ENCODE measurements at regions not wholly inside any gene's neighbourhood (a gene's known extent, or its start where the extent isn't known, plus 50 kb on each side); places are given as distances from the start of the nearest gene placed in this dataset.
A peak's percentile ranks its signal among the peaks of the same experiment; 100 is the strongest.

DNA sequence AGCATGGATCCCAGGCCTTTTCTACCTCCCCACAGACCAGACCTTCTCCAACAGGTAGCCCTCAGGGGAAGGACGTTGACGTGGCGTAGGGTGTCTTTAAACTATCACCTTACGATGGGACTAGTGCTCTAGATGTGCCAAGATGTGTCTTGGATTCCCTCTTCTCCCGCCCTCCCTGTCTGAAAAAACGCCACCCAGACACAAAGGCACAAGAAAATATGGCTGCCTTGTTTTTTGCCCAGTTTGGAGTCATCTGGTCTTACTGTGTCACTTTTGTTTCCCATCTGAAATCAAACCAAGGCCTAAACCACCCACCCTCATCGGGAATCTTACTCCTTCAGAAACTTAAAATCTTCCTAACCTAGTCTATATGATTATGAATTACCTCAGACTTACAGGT is 235.4 kb downstream of the OR13H1 start:
- DNase-seq (ENCODE audit: low spot score), result no peak

DNA sequence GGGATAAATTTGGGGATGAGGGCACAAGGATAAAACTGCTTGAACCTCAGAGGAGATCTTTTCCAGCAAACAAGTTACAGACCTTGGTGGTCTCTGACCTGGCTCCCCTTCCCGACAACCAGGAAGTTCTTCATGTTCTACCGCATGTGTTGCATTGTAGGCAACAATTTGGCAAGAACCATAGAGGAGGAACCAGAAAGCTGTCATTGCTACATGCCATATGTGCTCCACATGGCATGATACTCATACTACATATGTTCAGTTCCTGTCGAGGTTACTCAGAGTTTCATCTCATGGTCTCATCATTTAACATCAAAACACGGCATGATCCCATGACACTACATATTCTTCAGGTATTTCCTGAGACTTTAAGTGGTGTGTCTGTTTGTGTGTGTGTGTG is 235.9 kb downstream of the OR13H1 start:
- no peak for DNase-seq (ENCODE audit: low spot score)

DNA sequence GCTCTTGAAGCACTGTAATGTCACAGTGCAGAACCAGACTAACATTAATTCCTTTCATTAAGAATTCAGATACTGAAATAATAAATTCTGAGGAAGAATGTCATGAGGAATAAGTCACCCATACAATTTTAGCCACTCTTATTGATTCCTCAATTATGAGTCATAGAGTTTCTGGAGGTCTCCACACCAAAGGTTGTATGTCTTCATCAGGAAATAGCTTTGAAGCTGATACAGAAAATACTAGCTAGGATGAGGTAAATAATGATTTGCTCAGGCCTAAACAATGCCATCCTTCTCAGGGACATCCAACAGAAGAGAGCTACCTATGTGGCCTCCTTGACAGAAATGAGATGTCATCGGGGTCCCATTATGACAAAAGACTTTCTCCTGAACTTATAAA is 238.8 kb downstream of the OR13H1 start:
- no peak for DNase-seq (ENCODE audit: low spot score)

DNA sequence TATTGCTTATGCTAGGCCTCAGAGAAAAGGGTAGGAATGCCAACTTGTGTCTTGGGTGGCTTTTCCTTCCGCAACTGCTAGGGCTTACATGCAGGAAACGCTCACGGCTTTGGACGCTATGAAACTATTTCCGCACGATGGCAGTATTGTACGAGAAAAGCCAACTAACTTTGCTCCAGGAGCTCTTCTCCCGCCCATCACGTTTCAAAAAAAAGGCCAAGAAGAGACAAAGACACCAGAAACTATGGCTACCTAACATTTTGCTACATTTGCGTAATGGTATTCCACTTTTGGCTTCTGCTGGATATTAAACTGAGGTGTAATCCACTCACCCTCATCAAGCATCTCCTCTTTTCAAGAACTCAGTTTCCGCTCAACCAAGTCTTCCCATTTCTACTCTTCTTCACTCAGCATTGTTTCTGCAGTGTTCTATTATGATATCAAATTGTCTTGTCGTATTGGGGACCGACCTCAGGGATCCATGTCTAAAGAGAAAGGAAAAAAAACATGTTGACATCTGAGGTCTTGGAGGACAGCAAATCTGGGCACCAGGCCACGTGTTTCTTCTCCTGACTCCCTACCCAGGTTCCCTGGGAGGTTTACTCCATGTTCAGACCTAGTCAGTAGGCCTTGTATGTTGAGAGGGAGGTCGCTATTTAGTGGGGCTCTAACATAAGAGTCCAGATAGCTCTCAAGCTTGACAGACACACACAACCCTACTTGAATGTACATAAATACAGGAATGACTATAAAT is 239.4 kb upstream of the STK26 start:
- DNase-seq (ENCODE audit: low spot score), result no peak

DNA sequence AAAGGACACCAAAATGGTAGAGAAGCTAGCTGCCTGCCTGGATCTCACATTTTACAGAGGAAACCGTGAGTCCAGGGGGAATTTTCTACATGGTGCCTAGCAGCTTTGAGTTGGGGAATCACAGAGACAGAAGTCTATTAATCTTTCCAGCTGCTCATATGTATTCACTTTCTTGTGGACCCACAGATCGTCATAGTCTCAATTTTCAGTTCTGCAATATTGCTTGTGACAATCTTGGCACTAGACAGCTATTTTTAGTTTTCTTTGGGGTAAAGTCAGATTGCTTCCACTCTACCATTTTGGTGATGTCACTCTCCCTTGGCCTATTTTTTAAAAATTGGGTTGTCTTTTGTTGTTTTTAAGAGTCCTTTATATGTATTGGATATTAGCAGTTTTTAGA is 233.4 kb upstream of the STK26 start:
- no peak for DNase-seq (ENCODE audit: low spot score)

DNA sequence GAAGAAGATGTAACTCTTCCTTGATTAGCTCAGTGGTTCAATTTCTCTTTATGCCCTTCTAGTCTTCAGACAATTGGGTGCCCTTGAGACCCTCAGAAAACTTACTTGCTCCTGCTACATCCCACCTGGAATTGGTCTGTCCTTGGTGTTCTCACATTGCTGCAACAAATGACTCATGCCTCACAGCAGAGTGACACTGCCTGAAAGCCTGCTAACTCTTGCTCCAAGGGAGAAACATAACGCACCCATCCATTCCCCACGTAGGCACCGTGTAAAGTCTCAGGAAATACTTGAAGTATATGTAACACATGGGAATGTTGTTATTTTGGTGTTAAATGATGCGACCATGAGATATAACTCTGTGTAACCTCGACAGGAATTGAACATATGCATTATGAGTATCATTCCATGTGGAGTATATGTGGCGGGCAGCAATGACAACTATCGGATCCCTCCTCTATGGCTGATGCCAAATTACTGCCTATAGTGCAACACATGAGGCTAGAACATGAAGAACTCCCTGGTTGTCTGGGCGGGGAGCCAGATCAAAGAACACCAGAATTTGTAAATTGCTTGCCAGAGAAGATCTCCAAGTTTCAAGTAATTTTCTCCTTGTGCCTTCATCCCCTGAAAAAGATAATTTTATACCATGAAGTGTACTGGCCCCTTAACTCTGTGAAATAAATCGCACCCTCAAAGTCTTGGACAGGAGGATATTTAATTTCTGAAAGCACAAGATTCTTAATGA is 231.3 kb upstream of the STK26 start:
- no peak for DNase-seq (ENCODE audit: low spot score)

DNA sequence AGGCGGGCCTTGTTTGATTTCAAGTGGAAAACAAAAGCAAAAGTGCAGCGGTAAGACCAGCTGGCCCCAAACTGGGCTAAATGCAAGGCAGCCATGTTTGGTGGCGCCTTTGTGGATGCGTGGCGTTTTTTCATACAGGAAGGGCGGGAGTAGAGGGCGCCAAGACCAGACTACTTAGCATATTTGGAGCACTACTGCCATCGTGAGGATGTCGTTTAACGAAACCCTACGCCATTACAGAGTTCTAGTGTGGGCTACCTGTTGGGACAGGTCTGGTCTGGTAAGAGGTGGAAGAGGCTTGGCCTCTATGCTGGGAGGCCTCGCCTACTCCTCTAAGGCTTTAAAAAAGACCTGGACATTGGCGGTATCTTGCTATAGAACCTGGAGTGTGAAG is 230.7 kb upstream of the STK26 start:
- DNase-seq (ENCODE audit: low spot score), result peak; percentile 42

DNA sequence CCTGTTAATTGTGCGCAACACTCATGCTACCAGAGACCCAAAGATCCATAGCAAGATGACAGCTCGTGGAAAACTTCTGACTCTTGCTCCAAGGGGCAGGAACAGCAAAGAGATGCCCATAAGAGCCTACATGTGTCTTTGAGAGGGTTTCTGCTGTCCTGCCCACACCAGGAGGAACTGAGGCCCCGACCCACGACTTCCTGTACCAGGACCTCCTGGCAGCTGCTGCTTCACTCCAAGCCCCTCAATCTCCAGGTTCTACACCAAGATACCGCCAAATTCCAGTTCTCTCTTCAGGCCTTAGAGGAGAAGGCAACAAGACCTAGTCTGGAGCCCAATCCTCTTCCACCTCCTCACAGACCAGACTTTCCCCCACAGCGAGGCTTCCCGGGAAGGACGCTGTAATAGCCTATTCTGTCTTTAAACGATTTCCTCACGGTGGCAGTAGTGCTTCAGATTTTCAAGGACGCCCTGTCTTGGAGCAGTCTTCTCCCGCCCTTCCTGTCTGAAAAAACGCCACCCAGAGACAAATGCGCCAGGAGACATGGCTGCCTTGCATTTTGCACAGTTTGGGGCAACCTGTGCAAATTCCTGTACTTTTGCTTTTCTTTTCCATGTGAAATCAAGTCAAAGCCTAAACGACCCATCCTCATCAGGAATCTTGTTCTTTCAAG is 230.2 kb upstream of the STK26 start:
- peak; percentile 50 for DNase-seq (ENCODE audit: low spot score)

DNA sequence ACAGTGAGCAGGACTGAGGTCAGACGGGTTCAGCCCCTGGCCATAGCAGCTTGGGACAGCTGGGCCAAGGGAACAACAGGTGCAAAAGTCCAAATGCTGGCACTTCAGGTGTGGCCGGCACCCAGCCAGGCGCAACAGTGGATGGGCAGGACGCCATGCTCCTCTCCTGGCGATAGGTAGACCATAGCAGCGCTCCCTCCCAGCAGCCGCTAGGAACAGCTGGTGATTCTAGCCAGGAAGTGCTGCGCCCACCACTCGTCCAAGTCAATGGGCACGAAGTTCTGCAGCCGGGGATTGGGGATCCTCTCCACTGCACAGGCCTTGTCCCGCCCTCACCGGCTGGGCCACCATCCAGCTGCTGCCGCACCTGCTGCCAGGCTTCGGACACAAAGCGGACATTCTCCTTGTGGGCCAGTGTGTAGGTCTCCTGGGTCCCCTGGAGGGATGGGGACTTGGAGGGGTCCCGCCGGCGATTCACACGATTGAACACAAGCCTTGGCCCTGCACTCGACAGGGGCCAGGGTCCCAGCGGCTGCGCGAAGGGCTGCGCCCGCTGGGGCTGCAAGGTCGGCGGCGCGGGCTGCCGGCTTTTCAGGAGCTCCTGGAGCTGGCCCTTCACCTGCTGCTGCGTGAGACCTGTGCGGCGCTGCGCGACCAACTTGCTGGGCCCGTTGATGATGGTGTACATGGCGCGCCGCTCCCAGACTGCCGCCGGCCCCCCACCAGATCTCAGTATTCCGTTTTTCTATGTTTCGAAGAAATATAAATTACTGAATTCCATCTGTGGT is 227.5 kb upstream of the STK26 start:
- no peak for DNase-seq (ENCODE audit: low spot score)

DNA sequence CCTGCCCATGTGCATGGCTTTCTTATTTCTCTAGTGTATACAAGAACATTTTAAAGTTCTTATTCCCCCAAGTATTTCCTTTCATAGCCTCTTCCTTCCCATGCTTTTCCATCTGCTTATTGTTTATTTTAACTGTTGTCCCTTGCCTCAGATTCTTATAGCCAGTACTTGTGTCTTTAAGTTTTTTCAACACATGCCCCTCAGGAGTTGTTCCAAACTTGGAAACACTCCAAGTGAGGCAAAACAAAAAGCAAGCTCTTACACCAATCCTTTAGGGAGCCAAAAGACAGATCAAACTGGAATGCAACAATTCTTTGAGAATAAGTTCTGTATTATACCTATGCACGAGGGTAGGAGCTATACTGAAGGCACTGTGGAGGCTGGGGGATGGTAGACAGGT is 222.0 kb upstream of the STK26 start:
- DNase-seq (ENCODE audit: low spot score), result no peak

DNA sequence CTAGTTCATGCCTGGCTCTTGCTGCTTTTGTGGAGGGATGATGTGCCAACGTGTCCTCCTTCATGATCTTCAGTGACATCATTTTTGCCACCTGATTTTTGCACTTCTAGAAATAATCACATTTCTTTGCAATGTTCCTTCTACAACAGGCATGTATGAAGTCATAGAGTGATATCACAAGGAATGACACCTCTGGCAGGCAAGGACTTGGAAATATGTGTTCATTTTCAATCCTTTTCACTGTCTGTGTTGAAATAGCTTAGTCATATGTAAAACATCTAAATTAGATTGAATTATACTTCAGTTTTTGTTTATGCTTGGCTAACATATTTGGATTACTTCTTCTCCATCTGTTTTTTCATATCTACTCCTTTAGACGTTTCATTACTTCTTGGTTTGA is 221.2 kb upstream of the STK26 start:
- no peak for DNase-seq (ENCODE audit: low spot score)

DNA sequence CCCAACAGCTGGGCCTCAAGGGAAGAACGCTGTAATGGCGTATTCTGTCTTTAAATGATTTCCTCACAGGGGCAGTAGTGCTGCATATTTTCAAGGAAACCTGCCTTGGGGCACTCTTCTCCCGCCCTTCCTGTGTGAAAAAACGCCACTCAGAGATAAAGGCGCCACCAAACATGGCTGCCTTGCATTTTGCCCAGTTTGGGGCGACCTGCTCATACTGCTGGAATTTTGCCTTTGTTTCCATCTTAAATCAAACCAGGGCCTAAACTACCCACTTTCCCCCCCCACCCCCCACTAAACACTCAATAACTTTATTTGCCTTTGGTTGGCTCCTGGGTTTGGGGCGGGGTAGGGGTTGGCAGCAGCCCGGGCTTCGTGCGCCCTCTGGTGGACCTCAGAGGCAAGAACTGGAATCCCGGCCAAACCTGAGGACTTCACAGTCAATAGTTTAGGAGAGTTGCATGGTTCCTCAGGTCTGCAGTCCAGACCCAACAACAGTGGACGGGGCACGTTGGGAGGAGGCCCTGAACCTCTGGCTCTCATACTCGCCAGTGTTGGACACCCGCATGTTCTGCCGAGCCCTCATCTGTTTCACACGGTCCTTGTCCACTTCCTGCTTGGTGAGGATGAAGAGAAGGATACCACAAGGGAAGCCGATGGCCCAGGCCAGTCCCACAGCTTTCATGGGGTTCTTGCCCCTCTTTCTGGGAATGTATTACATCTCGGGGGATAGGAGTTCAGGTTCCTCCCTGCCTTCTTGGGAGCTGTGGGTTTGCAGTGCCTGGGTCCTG is 220.1 kb upstream of the STK26 start:
- peak; percentile 37 for DNase-seq (ENCODE audit: low spot score)

DNA sequence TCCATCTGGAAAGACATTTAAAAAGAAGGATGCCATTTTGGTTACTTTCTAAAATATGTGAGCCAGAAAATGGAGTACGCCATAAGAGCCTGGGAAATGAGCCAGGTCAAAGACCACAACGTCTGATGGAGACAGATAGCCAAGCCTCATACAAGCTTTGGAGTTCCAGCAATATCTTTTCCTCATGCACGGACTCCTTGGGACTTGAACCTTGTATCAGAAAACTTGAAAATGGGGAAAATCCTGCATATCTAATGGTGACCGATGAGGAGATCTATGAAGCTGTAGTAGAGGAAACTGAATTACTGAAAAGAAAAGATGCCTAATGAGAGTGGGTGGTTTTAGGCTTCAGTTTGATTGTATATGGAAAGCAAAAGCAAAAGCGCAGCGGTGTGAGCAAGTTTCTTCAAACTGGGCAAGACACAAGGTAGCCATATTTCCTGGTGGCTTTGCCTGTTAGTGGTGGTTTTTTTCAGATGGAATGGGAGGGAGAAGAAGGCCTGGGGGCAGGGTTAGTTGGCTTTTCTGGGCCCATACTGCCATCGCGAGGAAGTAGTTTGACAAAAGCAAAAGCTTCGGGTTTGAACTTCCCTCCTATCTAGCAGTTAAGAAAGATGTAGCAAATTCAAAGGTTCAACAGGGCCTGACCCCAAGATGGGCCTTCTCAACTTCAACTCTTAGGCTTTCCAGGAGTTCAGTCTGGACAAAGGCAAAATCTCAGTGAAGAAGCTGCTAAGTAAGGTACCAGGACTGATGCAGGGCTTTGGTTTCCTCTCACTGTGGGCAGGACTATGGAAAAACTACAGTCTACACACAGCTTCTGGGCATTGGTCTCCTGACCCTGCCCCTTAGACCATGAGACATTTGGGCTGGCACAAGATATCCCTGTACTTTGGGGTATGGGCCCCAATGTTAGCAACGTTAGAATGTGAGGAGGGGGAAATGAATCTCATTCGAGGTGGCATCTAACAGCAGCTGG is 210.0 kb upstream of the STK26 start:
- DNase-seq (ENCODE audit: low spot score), result peak; percentile 56

DNA sequence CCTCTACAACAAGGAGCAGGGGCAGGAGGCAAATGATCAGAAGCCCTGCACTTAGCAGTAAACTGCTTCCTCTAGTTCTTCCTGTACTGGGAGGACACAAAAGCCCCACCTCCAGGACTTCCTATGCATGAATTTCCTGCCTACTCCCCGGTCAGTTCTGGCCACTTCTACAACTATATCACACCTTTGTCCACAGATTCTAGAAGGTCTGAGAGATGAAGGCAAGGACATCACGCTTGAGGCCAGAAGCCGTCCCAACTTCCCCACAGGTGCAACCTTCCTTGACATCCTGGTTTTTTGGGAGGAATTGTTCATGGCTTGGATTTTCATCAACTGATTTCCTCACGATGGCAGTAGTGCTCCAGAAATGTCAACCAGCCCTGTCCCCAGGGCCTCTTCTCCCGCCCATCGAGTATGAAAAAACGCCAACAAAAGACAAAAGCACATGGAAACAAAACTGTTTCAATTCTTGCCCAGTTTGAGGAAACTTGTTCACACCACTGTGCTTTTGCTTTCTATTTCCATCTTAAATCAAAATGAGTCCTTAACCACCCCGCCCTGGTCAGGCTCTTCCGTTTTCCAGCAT is 206.5 kb upstream of the STK26 start:
- DNase-seq (ENCODE audit: low spot score), result peak; percentile 48

DNA sequence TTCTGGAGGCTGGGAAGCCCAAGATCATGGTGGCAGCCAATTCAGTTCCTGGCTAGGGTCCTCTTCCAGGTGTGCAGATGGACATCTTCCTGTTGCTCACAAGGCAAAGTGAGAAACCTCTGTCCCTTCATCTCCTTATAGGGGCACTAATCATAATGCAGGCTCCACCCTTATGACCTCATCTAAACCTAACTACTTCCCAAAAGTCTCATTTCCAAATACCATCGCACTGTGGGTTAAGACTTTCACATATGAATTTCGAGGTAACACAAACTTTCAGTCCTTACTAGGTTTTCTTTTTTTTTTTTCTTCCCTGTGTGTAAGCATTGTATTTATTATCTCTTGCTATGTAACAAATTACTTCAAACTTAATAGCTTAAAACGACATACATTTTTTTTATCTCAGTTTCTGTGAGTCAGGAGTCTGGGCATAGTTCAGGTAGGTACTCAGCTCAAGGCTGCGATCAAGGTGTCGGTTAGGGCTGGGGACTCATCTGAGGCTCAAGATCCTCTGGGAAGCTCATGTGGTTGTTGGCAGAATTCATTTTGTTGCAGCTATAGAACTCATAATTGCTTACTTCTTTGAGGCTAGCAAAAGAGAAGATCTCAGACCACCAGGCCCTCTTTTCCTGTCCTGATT is 204.7 kb upstream of the STK26 start:
- no peak for DNase-seq (ENCODE audit: low spot score)

DNA sequence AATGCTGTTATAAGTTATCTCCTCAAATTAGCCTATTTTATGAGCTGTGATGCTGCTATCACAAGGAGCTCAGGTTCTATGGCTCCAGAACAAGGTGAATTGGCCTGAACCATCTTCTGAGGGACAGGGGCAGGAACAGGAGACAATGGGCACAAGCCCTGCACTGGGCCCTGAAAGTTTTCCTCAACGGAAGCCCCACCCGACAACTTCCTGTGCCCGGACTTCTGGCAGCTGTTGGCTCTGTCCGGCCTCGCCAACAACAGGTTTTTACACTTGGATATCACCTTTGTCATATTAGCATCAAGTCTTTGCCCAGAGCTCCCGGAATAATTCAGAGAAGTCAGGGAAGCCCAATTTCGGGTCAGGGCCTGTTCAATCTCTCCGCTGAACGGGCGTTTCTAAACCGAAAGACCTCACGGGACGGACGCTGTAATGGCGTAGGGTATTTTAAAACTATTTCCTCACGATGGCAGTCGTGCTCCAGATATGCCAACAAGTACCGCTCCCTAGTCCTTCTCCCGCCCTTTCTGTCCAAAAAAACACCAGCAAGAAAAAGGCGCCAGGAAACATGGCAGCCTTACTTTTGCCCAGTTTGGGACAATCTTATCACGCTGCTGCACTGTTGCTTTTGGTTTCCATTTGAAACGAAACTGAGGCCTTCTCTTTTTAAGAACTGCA is 201.0 kb upstream of the STK26 start:
- DNase-seq (ENCODE audit: low spot score), result peak; percentile 38

DNA sequence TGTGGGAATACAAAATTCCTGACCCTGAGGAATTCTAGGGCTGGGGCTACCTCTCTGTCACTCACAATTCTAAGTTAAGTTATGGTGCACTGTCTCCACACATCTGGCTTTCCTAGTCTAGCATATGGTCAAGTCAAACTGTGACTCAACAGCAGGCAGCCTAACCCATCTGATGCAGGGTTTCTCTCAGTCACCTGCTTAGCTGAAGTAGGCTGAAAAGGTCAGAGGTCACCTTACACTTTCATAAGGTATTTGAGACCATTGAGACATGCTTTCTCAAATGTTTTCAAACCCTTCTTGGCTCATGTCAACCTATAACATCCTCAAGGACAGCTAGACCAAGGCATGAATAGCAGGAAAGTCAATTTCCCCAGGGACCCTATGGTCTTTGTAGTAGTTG is 196.5 kb upstream of the STK26 start:
- no peak for DNase-seq (ENCODE audit: low spot score)

DNA sequence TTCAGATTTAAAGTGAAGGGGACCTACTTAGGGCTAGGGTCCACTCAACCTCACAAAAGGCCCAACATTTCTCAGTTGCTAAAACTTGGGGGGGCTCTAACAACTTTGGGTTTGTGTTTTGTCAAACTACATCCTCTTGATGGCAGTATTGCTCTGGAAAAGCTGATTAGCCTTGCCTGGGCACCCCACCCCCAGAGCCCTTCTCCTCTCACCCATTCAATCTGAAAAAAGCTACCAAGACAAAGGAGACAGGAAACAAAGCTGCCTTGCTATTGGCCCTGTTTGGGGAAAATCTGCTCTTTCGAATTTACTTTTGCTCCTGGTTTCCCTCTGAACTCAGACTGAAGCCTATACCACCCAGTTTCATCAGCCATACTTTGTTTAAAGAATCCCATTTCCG is 195.2 kb upstream of the STK26 start:
- no peak for DNase-seq (ENCODE audit: low spot score)

DNA sequence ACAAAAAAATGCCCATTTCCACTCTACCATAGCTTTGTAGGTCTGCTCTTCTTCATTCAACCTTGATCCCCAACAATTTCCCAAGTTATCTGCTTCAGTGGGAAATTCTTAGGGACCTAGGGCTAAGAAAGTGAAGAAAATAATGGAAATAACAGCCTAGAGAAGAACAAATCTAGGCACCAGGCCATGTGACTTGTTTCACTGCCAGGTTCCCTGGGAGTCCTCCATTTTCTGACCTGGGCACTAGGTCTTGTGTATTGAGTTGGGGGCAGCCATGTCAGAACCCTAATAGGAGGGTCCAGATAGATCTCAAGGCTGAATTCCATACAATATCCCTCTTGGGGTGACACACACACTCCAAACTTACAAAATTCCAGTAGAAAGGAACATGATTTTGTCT is 194.6 kb upstream of the STK26 start:
- no peak for DNase-seq (ENCODE audit: low spot score)

Measured in hepatic stellate cell (primary cell).